ENCODE measurements at regions not wholly inside any gene's neighbourhood (a gene's known extent, or its start where the extent isn't known, plus 50 kb on each side); places are given as distances from the start of the nearest gene placed in this dataset.

GRCh38 chr16:65294708-65295107 is 172.8 kb upstream of the CDH11 start:
- Mint-ChIP-seq H3K27me3 (no peaks in the 10 kb centered on the region), H3K4me1 (no peaks in the 10 kb centered on the region), H3K4me3 (no peak overlapping the region), H3K27ac (no peak overlapping the region), H3K36me3 (ENCODE audit: low read depth) (no peaks in the 10 kb centered on the region)
- H3K9me3 ChIP-seq (ENCODE audit: control insufficient read depth, low read length, poor library complexity, severe bottlenecking) = no peaks in the 10 kb centered on the region
- ATAC-seq = no peak
- no peak for DNase-seq

DNA sequence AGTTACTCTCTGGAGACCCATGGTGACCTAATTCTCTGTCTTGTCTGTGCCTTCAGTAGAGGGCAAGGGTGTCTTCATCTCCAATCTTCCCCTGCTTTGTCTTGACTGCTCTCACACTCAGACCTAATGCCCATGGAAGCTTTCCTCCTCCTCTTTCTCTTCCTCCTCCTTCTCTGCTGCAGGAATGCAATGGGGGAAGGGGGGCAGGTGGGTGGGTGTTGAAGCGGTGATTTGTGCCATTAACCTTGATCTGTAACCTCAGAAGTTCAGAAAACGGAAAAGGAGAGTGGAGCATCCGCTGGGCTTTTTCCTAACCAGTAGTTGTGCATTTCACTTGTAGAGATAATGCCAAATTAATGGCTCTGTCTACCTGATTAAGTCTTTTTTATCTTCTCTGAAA is 172.3 kb upstream of the CDH11 start:
- Mint-ChIP-seq H3K27ac (no peak overlapping the region), H3K27me3 (no peaks in the 10 kb centered on the region), H3K36me3 (ENCODE audit: low read depth) (no peaks in the 10 kb centered on the region), H3K4me3 (no peak overlapping the region), H3K4me1 (no peaks in the 10 kb centered on the region)
- no peak for DNase-seq
- ATAC-seq = no peak
- H3K9me3 ChIP-seq (ENCODE audit: control insufficient read depth, low read length, poor library complexity, severe bottlenecking) = no peaks in the 10 kb centered on the region

DNA sequence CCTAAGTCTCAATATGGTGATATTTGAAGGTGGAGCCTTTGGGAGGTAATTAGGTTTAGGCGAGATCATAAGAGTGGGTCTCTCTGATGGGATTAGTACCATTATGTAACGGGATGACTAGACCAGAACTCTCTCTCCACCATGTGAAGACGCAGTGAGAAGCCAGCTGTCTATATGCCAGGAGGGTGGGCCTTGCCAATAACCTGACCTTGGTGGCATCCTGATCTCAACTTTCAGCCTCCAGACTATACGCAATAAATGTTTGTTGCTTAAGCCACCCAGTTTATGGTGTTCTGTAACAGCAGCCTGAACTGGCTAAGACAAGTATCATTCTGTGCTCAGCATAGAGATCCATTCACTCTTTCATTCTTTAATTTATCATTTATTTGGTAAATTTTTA is 167.2 kb upstream of the CDH11 start:
- DNase-seq (no peak), ATAC-seq (no peak)
- H3K27ac Mint-ChIP-seq = no peak overlapping the region
- H3K4me1 Mint-ChIP-seq = no peaks in the 10 kb centered on the region
- no peak overlapping the region for H3K4me3 Mint-ChIP-seq
- no peaks in the 10 kb centered on the region for H3K36me3 Mint-ChIP-seq (ENCODE audit: low read depth)
- no peaks in the 10 kb centered on the region for H3K27me3 Mint-ChIP-seq
- H3K9me3 ChIP-seq (ENCODE audit: control insufficient read depth, low read length, poor library complexity, severe bottlenecking) = no peaks in the 10 kb centered on the region

DNA sequence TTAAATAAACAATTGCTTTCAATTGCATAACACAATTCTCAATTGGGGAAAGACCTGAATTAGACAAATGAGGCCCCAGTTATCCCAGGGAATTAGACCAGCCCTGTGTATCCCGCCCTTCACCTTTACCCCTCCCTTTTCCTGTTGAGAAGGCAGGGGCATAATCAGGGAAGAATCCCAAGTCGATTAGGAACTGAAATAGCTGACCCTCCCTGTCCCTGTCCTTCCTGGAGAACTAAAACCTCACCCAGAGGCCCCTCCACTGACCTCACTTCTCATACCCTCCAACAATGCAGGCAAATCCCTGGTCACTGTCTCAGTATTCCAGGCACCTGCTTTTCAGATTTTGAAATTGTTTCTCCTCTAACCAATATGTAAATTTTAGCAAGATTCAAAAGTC is 165.4 kb upstream of the CDH11 start:
- H3K9me3 ChIP-seq (ENCODE audit: control insufficient read depth, low read length, poor library complexity, severe bottlenecking) = no peaks in the 10 kb centered on the region
- no peak for DNase-seq
- no peaks in the 10 kb centered on the region for H3K4me1 Mint-ChIP-seq
- no peaks in the 10 kb centered on the region for H3K36me3 Mint-ChIP-seq (ENCODE audit: low read depth)
- H3K4me3 Mint-ChIP-seq = no peak overlapping the region
- no peak overlapping the region for H3K27ac Mint-ChIP-seq
- no peak for ATAC-seq
- H3K27me3 Mint-ChIP-seq = no peaks in the 10 kb centered on the region

- DNase-seq (no peak), ATAC-seq (no peak)
- no peak overlapping the region for H3K4me3 Mint-ChIP-seq
- no peaks in the 10 kb centered on the region for H3K36me3 Mint-ChIP-seq (ENCODE audit: low read depth)
- H3K27ac Mint-ChIP-seq = no peak overlapping the region
- no peaks in the 10 kb centered on the region for H3K4me1 Mint-ChIP-seq
- no peaks in the 10 kb centered on the region for H3K9me3 ChIP-seq (ENCODE audit: control insufficient read depth, low read length, poor library complexity, severe bottlenecking)
- H3K27me3 Mint-ChIP-seq = no peaks in the 10 kb centered on the region
Measured at GRCh38 chr16:65285128-65286048, 163.5 kb upstream of the CDH11 start.

GRCh38 chr16:65284626-65285025 is 162.8 kb upstream of the CDH11 start:
- H3K27me3 Mint-ChIP-seq = no peaks in the 10 kb centered on the region
- no peak overlapping the region for H3K27ac Mint-ChIP-seq
- no peaks in the 10 kb centered on the region for H3K9me3 ChIP-seq (ENCODE audit: control insufficient read depth, low read length, poor library complexity, severe bottlenecking)
- H3K4me1 Mint-ChIP-seq = no peaks in the 10 kb centered on the region
- no peak for ATAC-seq
- no peak for DNase-seq
- no peaks in the 10 kb centered on the region for H3K36me3 Mint-ChIP-seq (ENCODE audit: low read depth)
- no peak overlapping the region for H3K4me3 Mint-ChIP-seq

DNA sequence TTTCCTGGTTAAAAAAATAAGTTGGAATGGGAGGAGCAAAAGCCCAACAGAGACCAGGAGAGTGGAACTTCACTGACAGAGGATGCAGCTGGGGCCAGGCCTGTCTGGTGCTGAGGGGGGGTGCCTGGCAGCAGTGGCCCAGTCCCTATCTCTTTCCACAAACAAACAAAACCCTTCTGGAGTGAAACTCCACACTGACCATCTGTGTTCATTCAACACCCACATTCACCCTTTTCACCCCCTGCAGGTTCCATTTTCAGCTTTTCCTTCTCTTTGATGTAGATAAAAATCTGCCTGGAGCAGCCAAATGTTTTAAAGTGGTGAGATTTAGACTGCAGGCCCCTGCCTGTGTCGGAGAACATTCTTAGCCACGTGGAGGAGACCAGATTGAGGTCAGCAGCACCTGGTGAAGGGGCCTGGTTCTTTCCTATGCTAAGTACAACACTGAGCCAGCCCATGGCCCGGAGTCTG is 161.4 kb upstream of the CDH11 start:
- H3K9me3 ChIP-seq (ENCODE audit: control insufficient read depth, low read length, poor library complexity, severe bottlenecking) = no peaks in the 10 kb centered on the region
- no peaks in the 10 kb centered on the region for H3K27me3 Mint-ChIP-seq
- no peak for ATAC-seq
- H3K27ac Mint-ChIP-seq = no peak overlapping the region
- DNase-seq = no peak
- no peaks in the 10 kb centered on the region for H3K36me3 Mint-ChIP-seq (ENCODE audit: low read depth)
- H3K4me3 Mint-ChIP-seq = no peak overlapping the region
- no peaks in the 10 kb centered on the region for H3K4me1 Mint-ChIP-seq

GRCh38 chr16:65281586-65281985 is 159.7 kb upstream of the CDH11 start:
- Mint-ChIP-seq H3K27me3 (no peaks in the 10 kb centered on the region), H3K4me3 (no peak overlapping the region), H3K36me3 (ENCODE audit: low read depth) (no peaks in the 10 kb centered on the region), H3K27ac (no peak overlapping the region), H3K4me1 (no peaks in the 10 kb centered on the region)
- H3K9me3 ChIP-seq (ENCODE audit: control insufficient read depth, low read length, poor library complexity, severe bottlenecking) = no peaks in the 10 kb centered on the region
- no peak for ATAC-seq
- DNase-seq = no peak

GRCh38 chr16:65280845-65281512 is 159.1 kb upstream of the CDH11 start:
- no peaks in the 10 kb centered on the region for H3K9me3 ChIP-seq (ENCODE audit: control insufficient read depth, low read length, poor library complexity, severe bottlenecking)
- DNase-seq (no peak), ATAC-seq (no peak)
- no peak overlapping the region for H3K27ac Mint-ChIP-seq
- no peaks in the 10 kb centered on the region for H3K27me3 Mint-ChIP-seq
- no peaks in the 10 kb centered on the region for H3K36me3 Mint-ChIP-seq (ENCODE audit: low read depth)
- no peaks in the 10 kb centered on the region for H3K4me1 Mint-ChIP-seq
- no peak overlapping the region for H3K4me3 Mint-ChIP-seq

- ATAC-seq (no peak), DNase-seq (no peak)
- Mint-ChIP-seq H3K36me3 (ENCODE audit: low read depth) (no peaks in the 10 kb centered on the region), H3K4me3 (no peak overlapping the region), H3K27me3 (no peaks in the 10 kb centered on the region), H3K4me1 (no peaks in the 10 kb centered on the region), H3K27ac (no peak overlapping the region)
- H3K9me3 ChIP-seq (ENCODE audit: control insufficient read depth, low read length, poor library complexity, severe bottlenecking) = no peaks in the 10 kb centered on the region
Measured at GRCh38 chr16:65279576-65279975, 157.7 kb upstream of the CDH11 start.

GRCh38 chr16:65278874-65279273 is 157.0 kb upstream of the CDH11 start:
- no peaks in the 10 kb centered on the region for H3K4me1 Mint-ChIP-seq
- H3K9me3 ChIP-seq (ENCODE audit: control insufficient read depth, low read length, poor library complexity, severe bottlenecking) = no peaks in the 10 kb centered on the region
- no peak overlapping the region for H3K27ac Mint-ChIP-seq
- no peak overlapping the region for H3K4me3 Mint-ChIP-seq
- H3K36me3 Mint-ChIP-seq (ENCODE audit: low read depth) = no peaks in the 10 kb centered on the region
- DNase-seq = no peak
- no peak for ATAC-seq
- no peaks in the 10 kb centered on the region for H3K27me3 Mint-ChIP-seq

GRCh38 chr16:65274566-65274965 is 152.7 kb upstream of the CDH11 start:
- Mint-ChIP-seq H3K36me3 (ENCODE audit: low read depth) (no peaks in the 10 kb centered on the region), H3K27ac (no peak overlapping the region), H3K27me3 (no peaks in the 10 kb centered on the region), H3K4me1 (no peaks in the 10 kb centered on the region), H3K4me3 (no peak overlapping the region)
- no peaks in the 10 kb centered on the region for H3K9me3 ChIP-seq (ENCODE audit: control insufficient read depth, low read length, poor library complexity, severe bottlenecking)
- ATAC-seq (no peak), DNase-seq (no peak)

DNA sequence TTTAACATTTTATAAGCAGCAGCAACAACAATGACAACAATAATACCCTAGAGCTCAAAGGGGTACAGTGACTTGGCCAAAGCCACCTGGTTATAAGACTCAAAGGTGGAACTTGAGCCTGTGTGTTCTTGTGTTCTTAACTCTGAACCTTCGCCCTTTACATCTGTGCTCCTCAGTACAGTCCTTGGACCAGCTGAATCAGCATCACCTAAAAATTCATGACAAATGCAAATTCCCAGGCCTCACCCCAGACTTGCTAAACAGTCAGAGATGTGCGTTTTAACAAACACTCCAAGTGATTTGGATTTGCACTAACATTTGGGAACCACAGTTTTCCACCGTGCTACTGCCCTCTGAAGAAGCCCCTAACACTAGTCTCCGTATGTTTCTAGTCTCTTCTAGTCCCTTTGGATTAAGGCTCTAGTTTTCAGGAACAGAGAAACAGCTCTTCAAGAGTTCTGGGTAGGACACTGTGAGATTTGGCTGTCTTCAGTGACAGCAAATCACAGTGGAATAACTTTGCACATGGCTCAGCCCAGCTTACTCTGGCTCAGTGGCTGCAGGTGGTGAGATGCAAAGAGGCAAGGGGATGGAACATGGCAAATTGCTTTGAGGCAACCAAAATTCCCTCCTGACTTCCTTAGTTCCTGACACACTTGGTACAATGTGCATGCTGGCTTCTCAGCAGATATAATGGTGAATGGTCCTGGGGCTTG is 151.0 kb upstream of the CDH11 start:
- no peak overlapping the region for H3K4me3 Mint-ChIP-seq

More for the DNA sequence above, 151.0 kb upstream of the CDH11 start:
- H3K9me3 ChIP-seq (ENCODE audit: control insufficient read depth, low read length, poor library complexity, severe bottlenecking) = no peaks in the 10 kb centered on the region
- Mint-ChIP-seq H3K27me3 (no peaks in the 10 kb centered on the region), H3K27ac (no peak overlapping the region), H3K4me1 (no peaks in the 10 kb centered on the region), H3K36me3 (ENCODE audit: low read depth) (no peaks in the 10 kb centered on the region)
- DNase-seq = no peak
- no peak for ATAC-seq
